HAP-1 (cell line): ENCODE measurements at regions not wholly inside any gene's neighbourhood (a gene's known extent, or its start where the extent isn't known, plus 50 kb on each side); places are given as distances from the start of the nearest gene placed in this dataset.

ENCODE experiments used
- DNase-seq, 2 experiments: peaks; one replicate each; pipeline ENCODE4 v3.0.0-alpha.2; 2016 to 2020; ENCODE audit warnings: low spot score in 2 of 2
- H3K27me3 ChIP-seq: fragments of 250-450 bp; sonication (Bioruptor Pico); 2 replicates; pipeline ENCODE4 v1.5.1; 2020; ENCODE audit warnings: low read depth, mild to moderate bottlenecking, moderate library complexity
- H3K36me3 ChIP-seq: fragments of 250-450 bp; sonication (Bioruptor Pico); replicated peaks from 2 replicates; pipeline ENCODE4 v1.5.1; 2020; ENCODE audit warnings: mild to moderate bottlenecking
- H3K4me1 ChIP-seq: fragments of 250-450 bp; sonication (Bioruptor Pico); 2 replicates; pipeline ENCODE4 v1.5.1; 2020; ENCODE audit warnings: mild to moderate bottlenecking
- H3K4me3 ChIP-seq: fragments of 250-450 bp; sonication (Bioruptor Pico); 2 replicates; pipeline ENCODE4 v1.5.1; 2020; ENCODE audit warnings: mild to moderate bottlenecking, moderate library complexity
- H3K9me3 ChIP-seq: fragments of 250-450 bp; sonication (Bioruptor Pico); 2 replicates; pipeline ENCODE4 v1.5.1; 2020; ENCODE audit warnings: mild to moderate bottlenecking, moderate library complexity
- in situ Hi-C: fragments of 300-500 bp; cut with MboI; formaldehyde crosslinking; loops from 3 replicates; pipeline ENCODE4 v1.14.3; 2020; ENCODE audit warnings: low sequenced_read_pairs, inconsistent platforms, mixed read lengths

GRCh38 chr5:133806847-133807246 is 161.6 kb downstream of the C5orf15 start:
- H3K36me3 ChIP-seq: no peaks in the 10 kb centered on the region
- no peaks in the 10 kb centered on the region for H3K4me1 ChIP-seq
- H3K27me3 ChIP-seq: 0 out of 2 replicates have a peak, but pooled peaks cover 3% of the 10 kb centered on the region
- in situ Hi-C loops: no loop called here
- no peak for DNase-seq
- H3K9me3 ChIP-seq: no peaks in the 10 kb centered on the region
- H3K4me3 ChIP-seq: no peak overlapping the region

GRCh38 chr5:133801955-133802751 is 166.3 kb downstream of the C5orf15 start:
- Histone ChIP-seq H3K27me3 (0 out of 2 replicates have a peak, but pooled peaks cover 3% of the 10 kb centered on the region), H3K4me3 (no peak overlapping the region), H3K4me1 (no peaks in the 10 kb centered on the region), H3K36me3 (no peaks in the 10 kb centered on the region), H3K9me3 (no peaks in the 10 kb centered on the region)
- in situ Hi-C loops: no loop called here
- no peak for DNase-seq

- Histone ChIP-seq H3K4me3 (no peak overlapping the region), H3K4me1 (no peaks in the 10 kb centered on the region), H3K9me3 (no peaks in the 10 kb centered on the region), H3K36me3 (no peaks in the 10 kb centered on the region), H3K27me3 (0 out of 2 replicates have a peak, but pooled peaks cover 3% of the 10 kb centered on the region)
- DNase-seq: no peak
- in situ Hi-C loops: no loop called here
These were observed 167.0 kb downstream of the C5orf15 start for GRCh38 chr5:133801431-133801830.

- in situ Hi-C loops: no loop called here
- Histone ChIP-seq H3K27me3 (no peaks in the 10 kb centered on the region; the same call in 1 of the 2 replicates), H3K4me1 (no peaks in the 10 kb centered on the region), H3K9me3 (no peaks in the 10 kb centered on the region), H3K4me3 (no peak overlapping the region), H3K36me3 (no peaks in the 10 kb centered on the region)
- DNase-seq: no peak
These were observed 168.7 kb downstream of the C5orf15 start for GRCh38 chr5:133799571-133800237.

GRCh38 chr5:133797167-133797566 is 171.3 kb downstream of the C5orf15 start:
- Histone ChIP-seq H3K36me3 (no peaks in the 10 kb centered on the region), H3K27me3 (no peaks in the 10 kb centered on the region; the same call in 1 of the 2 replicates), H3K9me3 (no peaks in the 10 kb centered on the region), H3K4me1 (no peaks in the 10 kb centered on the region), H3K4me3 (no peak overlapping the region)
- no peak for DNase-seq
- in situ Hi-C loops: no loop called here

GRCh38 chr5:133796186-133796585 is 172.2 kb downstream of the C5orf15 start:
- no peaks in the 10 kb centered on the region for H3K4me1 ChIP-seq
- DNase-seq: no peak
- in situ Hi-C loops: no loop called here
- no peaks in the 10 kb centered on the region for H3K36me3 ChIP-seq
- H3K27me3 ChIP-seq: no peaks in the 10 kb centered on the region; the same call in 1 of the 2 replicates
- H3K9me3 ChIP-seq: no peaks in the 10 kb centered on the region
- no peak overlapping the region for H3K4me3 ChIP-seq

- H3K9me3 ChIP-seq: no peaks in the 10 kb centered on the region
- no peak overlapping the region for H3K4me3 ChIP-seq
- H3K4me1 ChIP-seq: no peaks in the 10 kb centered on the region
- H3K36me3 ChIP-seq: no peaks in the 10 kb centered on the region
- DNase-seq: no peak
- H3K27me3 ChIP-seq: no peaks in the 10 kb centered on the region; the same call in 1 of the 2 replicates
- in situ Hi-C loops: no loop called here
These were observed 173.5 kb downstream of the C5orf15 start for GRCh38 chr5:133794771-133795415.

- Histone ChIP-seq H3K36me3 (no peaks in the 10 kb centered on the region), H3K9me3 (no peaks in the 10 kb centered on the region), H3K4me1 (peaks cover 3% of the 10 kb centered on the region), H3K4me3 (no peak overlapping the region), H3K27me3 (no peaks in the 10 kb centered on the region; the same call in 1 of the 2 replicates)
- DNase-seq: no peak
- in situ Hi-C loops: no loop called here
These were observed 174.5 kb downstream of the C5orf15 start for GRCh38 chr5:133793756-133794465.

- in situ Hi-C loops: no loop called here
- H3K36me3 ChIP-seq: no peaks in the 10 kb centered on the region
- H3K27me3 ChIP-seq: no peaks in the 10 kb centered on the region; the same call in 1 of the 2 replicates
- DNase-seq: no peak
- peaks cover 3% of the 10 kb centered on the region for H3K4me1 ChIP-seq
- no peaks in the 10 kb centered on the region for H3K9me3 ChIP-seq
- no peak overlapping the region for H3K4me3 ChIP-seq
These were observed 175.8 kb downstream of the C5orf15 start for GRCh38 chr5:133792655-133793054.

GRCh38 chr5:133792024-133792423 is 176.4 kb downstream of the C5orf15 start:
- Histone ChIP-seq H3K9me3 (no peaks in the 10 kb centered on the region), H3K4me3 (no peak overlapping the region), H3K4me1 (peaks cover 3% of the 10 kb centered on the region), H3K36me3 (no peaks in the 10 kb centered on the region), H3K27me3 (no peaks in the 10 kb centered on the region; the same call in 1 of the 2 replicates)
- in situ Hi-C loops: no loop called here
- no peak for DNase-seq

- in situ Hi-C loops: no loop called here
- Histone ChIP-seq H3K9me3 (no peaks in the 10 kb centered on the region), H3K4me1 (peaks cover 3% of the 10 kb centered on the region), H3K27me3 (no peaks in the 10 kb centered on the region; the same call in 1 of the 2 replicates), H3K4me3 (no peak overlapping the region), H3K36me3 (no peaks in the 10 kb centered on the region)
- DNase-seq: no peak
These were observed 177.5 kb downstream of the C5orf15 start for GRCh38 chr5:133790898-133791297.

- in situ Hi-C loops: no loop called here
- no peaks in the 10 kb centered on the region for H3K9me3 ChIP-seq
- H3K36me3 ChIP-seq: no peaks in the 10 kb centered on the region
- peaks cover 3% of the 10 kb centered on the region for H3K4me1 ChIP-seq
- no peak overlapping the region for H3K4me3 ChIP-seq
- H3K27me3 ChIP-seq: no peaks in the 10 kb centered on the region
- no peak for DNase-seq
These were observed 177.1 kb upstream of the FSTL4 start for GRCh38 chr5:133789428-133789827.

- Histone ChIP-seq H3K9me3 (no peaks in the 10 kb centered on the region), H3K4me3 (no peak overlapping the region), H3K27me3 (no peaks in the 10 kb centered on the region), H3K36me3 (no peaks in the 10 kb centered on the region), H3K4me1 (peaks cover 3% of the 10 kb centered on the region)
- in situ Hi-C loops: no loop called here
- DNase-seq: no peak
These were observed 175.8 kb upstream of the FSTL4 start for GRCh38 chr5:133788121-133788520.
